NCI-H2171 treated with DMSO at 0.1 percent for 48 hours (cell line): ENCODE measurements at regions not wholly inside any gene's neighbourhood (a gene's known extent, or its start where the extent isn't known, plus 50 kb on each side); places are given as distances from the start of the nearest gene placed in this dataset.

Source experiments
- DNase-seq: peaks from one replicate; lab custom pipeline; 2025; lab: John Stamatoyannopoulos, UW

- no peak for DNase-seq
Measured at GRCh38 chr21:26224366-26224765, 53.8 kb upstream of the APP start.
